ENCODE measurements at regions not wholly inside any gene's neighbourhood (a gene's known extent, or its start where the extent isn't known, plus 50 kb on each side); places are given as distances from the start of the nearest gene placed in this dataset.

DNA sequence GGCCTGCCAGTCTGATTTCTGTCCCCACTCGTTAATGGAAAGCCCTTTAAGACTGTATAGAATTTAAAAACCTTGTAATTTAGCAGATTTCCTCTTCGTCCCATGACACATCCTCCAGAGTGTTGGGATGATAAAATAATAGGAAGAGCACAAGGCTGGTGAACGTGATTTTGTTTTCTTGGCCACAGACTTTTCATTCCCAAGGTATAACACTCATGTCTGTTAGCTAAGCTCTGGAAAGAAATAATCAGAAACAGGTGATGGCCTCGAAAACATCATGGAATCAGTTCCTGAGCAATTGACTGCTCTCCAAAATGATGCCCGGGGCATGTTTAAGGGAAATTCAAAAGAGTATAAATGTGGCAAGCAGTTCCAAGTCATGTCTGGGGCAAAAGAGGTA is 337.8 kb upstream of the TCF4 start:
- H3K27ac Mint-ChIP-seq (ENCODE audit: unreplicated experiment), result no peak overlapping the region
- H3K4me1 Mint-ChIP-seq (ENCODE audit: low read depth, unreplicated experiment), result no peaks in the 10 kb centered on the region
- BruUV-seq (replicated peaks), result no TSS peak
- H3K9me3 ChIP-seq, result no peaks in the 10 kb centered on the region
- DNase-seq, result no peak
- H3K36me3 Mint-ChIP-seq (ENCODE audit: insufficient read depth, unreplicated experiment), result no peaks in the 10 kb centered on the region
- no peaks in the 10 kb centered on the region for H3K36me3 ChIP-seq (ENCODE audit: control insufficient read depth, insufficient read depth, low read length)
- no peak overlapping the region for H3K4me3 Mint-ChIP-seq (ENCODE audit: unreplicated experiment)
- no peaks in the 10 kb centered on the region for H3K27me3 ChIP-seq (replicated peaks; ENCODE audit: control insufficient read depth, insufficient read depth, low read length)
- intact Hi-C loops (cut with micrococcal nuclease; ENCODE audit: unreplicated experiment), result no loop called here
- H3K27me3 Mint-ChIP-seq (ENCODE audit: insufficient read depth, unreplicated experiment), result no peaks in the 10 kb centered on the region
- no peak overlapping the region for H3K4me3 ChIP-seq (ENCODE audit: low read depth, low read length)
- ChIA-PET POLR2A (no interaction called here), CTCF (no interaction called here)
- no peaks in the 10 kb centered on the region for H3K4me1 ChIP-seq
- TF ChIP-seq, protein P1, sequence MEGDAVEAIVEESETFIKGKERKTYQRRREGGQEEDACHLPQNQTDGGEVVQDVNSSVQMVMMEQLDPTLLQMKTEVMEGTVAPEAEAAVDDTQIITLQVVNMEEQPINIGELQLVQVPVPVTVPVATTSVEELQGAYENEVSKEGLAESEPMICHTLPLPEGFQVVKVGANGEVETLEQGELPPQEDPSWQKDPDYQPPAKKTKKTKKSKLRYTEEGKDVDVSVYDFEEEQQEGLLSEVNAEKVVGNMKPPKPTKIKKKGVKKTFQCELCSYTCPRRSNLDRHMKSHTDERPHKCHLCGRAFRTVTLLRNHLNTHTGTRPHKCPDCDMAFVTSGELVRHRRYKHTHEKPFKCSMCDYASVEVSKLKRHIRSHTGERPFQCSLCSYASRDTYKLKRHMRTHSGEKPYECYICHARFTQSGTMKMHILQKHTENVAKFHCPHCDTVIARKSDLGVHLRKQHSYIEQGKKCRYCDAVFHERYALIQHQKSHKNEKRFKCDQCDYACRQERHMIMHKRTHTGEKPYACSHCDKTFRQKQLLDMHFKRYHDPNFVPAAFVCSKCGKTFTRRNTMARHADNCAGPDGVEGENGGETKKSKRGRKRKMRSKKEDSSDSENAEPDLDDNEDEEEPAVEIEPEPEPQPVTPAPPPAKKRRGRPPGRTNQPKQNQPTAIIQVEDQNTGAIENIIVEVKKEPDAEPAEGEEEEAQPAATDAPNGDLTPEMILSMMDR (IDR thresholded peaks at IDR 0.05; ENCODE audit: insufficient read depth in 1 of 2, low read depth in 1 of 2, low read length in 1 of 2, severe bottlenecking in 1 of 2, unreplicated experiment in 1 of 2), result no peak
- peaks cover 8% of the 10 kb centered on the region for H3K9me3 Mint-ChIP-seq (ENCODE audit: unreplicated experiment)

DNA sequence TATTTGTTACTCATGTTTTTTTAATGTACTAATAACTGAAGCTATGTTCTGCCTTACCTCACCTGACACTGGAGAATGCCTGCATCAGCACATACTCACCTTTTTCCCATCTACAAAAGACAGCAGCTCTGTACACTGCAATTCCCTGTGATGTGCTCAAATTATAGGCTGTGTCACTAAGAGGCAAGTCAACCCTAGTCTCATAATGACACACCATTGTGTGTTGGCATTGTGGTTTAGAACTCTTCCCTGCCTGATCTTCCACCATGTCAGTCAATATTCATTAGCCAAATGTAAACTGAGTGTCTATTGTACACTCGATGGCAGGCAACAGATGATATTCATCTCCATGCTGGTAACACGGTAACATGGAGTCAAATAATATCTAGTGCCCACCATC is 332.1 kb upstream of the TCF4 start:
- DNase-seq, result no peak
- no peaks in the 10 kb centered on the region for H3K27me3 ChIP-seq (replicated peaks; ENCODE audit: control insufficient read depth, insufficient read depth, low read length)
- no peaks in the 10 kb centered on the region for H3K4me1 ChIP-seq
- H3K4me3 ChIP-seq (ENCODE audit: low read depth, low read length), result no peak overlapping the region
- TF ChIP-seq, protein P1 (IDR thresholded peaks at IDR 0.05; ENCODE audit: insufficient read depth in 1 of 2, low read depth in 1 of 2, low read length in 1 of 2, severe bottlenecking in 1 of 2, unreplicated experiment in 1 of 2), result no peak
- H3K36me3 Mint-ChIP-seq (ENCODE audit: insufficient read depth, unreplicated experiment), result no peaks in the 10 kb centered on the region
- BruUV-seq (replicated peaks), result no TSS peak
- H3K27ac Mint-ChIP-seq (ENCODE audit: unreplicated experiment), result no peak overlapping the region
- CTCF ChIA-PET, result no interaction called here
- intact Hi-C loops (cut with micrococcal nuclease; ENCODE audit: unreplicated experiment), result no loop called here
- no peak overlapping the region for H3K4me3 Mint-ChIP-seq (ENCODE audit: unreplicated experiment)
- H3K9me3 ChIP-seq, result no peaks in the 10 kb centered on the region
- peaks cover 18% of the 10 kb centered on the region for H3K9me3 Mint-ChIP-seq (ENCODE audit: unreplicated experiment)
- H3K4me1 Mint-ChIP-seq (ENCODE audit: low read depth, unreplicated experiment), result no peaks in the 10 kb centered on the region
- H3K27me3 Mint-ChIP-seq (ENCODE audit: insufficient read depth, unreplicated experiment), result no peaks in the 10 kb centered on the region
- no peaks in the 10 kb centered on the region for H3K36me3 ChIP-seq (ENCODE audit: control insufficient read depth, insufficient read depth, low read length)
- POLR2A ChIA-PET, result no interaction called here

DNA sequence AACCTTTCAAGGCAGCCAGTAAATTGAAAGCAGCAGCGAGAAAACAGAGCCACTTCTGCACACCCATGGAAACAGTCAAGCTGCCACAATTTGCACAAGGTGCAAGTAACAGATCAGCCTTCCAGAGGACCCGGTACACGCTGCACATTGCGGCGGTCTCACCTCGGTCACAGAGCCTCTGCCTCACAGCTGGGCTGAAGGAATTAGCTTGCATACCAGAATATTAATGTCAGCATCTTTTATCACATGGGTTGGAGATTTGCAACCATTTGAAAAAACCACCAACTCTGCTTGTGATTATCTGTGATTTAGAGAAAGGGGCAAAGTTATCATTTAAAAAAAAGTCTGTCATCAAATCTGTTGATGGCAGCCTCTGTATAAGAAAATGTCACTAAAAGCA is 330.5 kb upstream of the TCF4 start:
- Histone ChIP-seq H3K4me1 (no peaks in the 10 kb centered on the region), H3K27me3 (replicated peaks; ENCODE audit: control insufficient read depth, insufficient read depth, low read length) (no peaks in the 10 kb centered on the region), H3K36me3 (ENCODE audit: control insufficient read depth, insufficient read depth, low read length) (no peaks in the 10 kb centered on the region), H3K9me3 (no peaks in the 10 kb centered on the region), H3K4me3 (ENCODE audit: low read depth, low read length) (no peak overlapping the region)
- CTCF ChIA-PET, result no interaction called here
- no TSS peak for BruUV-seq (replicated peaks)
- TF ChIP-seq, protein P1 (IDR thresholded peaks at IDR 0.05; ENCODE audit: insufficient read depth in 1 of 2, low read depth in 1 of 2, low read length in 1 of 2, severe bottlenecking in 1 of 2, unreplicated experiment in 1 of 2), result no peak
- Mint-ChIP-seq H3K27ac (ENCODE audit: unreplicated experiment) (no peak overlapping the region), H3K36me3 (ENCODE audit: insufficient read depth, unreplicated experiment) (no peaks in the 10 kb centered on the region), H3K9me3 (ENCODE audit: unreplicated experiment) (peaks cover 18% of the 10 kb centered on the region), H3K4me3 (ENCODE audit: unreplicated experiment) (no peak overlapping the region), H3K4me1 (ENCODE audit: low read depth, unreplicated experiment) (no peaks in the 10 kb centered on the region), H3K27me3 (ENCODE audit: insufficient read depth, unreplicated experiment) (no peaks in the 10 kb centered on the region)
- POLR2A ChIA-PET, result no interaction called here
- DNase-seq, result no peak
- intact Hi-C loops (cut with micrococcal nuclease; ENCODE audit: unreplicated experiment), result no loop called here

All from Caco-2 (cell line).